NAMALWA (cell line): ENCODE measurements at regions not wholly inside any gene's neighbourhood (a gene's known extent, or its start where the extent isn't known, plus 50 kb on each side); places are given as distances from the start of the nearest gene placed in this dataset.

ENCODE experiments used
- DNase-seq: peaks from one replicate; pipeline ENCODE4 v3.0.0-alpha.2; 2015; ENCODE audit warnings: low spot score

DNA sequence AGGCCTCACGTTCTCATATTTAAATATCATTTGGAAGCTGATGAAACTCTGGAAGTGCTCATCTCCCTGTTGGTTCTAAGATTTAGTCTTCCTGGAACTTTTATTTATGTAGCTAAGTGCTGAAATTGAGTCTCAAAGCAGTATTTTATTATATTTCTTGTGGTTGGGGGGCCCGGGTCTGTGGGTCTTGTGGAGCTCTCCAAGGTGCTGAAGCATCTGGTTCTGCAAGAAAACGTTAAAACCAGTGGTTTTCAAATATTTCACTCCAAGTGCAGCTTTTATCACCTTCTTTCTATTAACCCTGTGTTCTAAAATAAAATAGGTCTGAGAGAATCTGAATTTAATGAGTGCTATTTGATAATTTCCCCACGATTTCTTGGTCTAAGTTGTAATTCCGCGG lies 1404.8 kb downstream of the TBC1D22A start:
- peak; percentile 23 for DNase-seq

DNA sequence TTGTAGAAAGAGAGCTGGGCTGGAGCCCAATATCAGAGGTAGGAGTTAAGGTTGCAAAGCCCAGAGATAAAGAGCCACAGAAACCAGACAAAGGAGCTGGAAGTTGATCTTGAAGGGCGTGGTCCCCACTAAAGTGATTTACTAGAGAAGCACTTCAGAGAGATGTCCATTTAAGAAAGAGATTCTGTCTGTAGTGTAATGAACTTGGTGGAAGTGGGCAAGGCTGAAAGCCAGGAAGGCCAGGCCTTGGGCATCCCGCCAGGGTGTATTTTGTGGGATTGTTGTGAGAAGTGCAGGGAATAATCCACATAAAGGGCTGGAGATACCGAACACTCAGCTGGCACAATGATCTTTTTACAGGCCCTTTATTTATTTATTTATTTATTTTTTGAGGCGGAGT lies 1398.8 kb downstream of the TBC1D22A start:
- DNase-seq = no peak

DNA sequence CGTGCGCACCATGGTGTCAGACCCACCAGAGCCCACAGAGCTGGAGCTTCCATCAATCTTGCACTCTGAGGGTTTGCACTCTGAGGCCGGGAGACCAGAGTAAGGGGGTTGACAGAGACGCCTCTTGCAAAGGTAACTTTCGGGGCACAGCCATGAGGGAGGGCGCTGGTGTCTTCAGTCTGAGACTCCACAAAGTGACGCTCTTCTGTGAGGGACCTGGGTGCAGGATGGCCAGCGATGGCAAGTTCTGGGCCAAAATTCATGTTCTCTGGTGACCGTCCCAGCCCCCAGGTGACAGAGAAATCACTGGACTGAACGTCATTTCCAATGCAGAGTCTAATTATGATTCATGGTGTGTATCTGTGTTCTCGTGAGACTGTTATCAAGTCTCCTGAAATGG lies 1395.2 kb downstream of the TBC1D22A start:
- no peak for DNase-seq

- no peak for DNase-seq
Observed at GRCh38 chr22:48156603-48157355, 1394.3 kb downstream of the TBC1D22A start.

DNA sequence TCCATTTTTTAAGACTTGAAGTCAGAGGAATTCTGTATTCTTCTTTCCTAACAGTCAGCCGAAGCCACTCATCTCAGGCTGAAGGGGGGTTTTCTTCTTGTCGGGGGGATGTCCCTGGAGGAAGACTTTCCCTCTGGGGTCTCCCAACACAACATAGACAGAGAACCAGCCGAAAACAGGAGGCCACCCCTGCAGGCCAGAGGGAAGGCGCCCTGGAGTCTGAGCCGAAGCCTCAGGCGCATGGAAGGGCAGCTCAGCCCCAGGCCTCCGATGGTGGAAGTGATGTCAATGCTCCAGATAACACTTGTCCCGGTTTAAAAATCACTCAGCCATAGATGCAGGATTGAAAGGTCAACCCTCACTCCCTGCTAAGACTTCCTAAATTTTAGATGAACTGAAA lies 1393.0 kb downstream of the TBC1D22A start:
- no peak for DNase-seq

- no peak for DNase-seq
Observed at GRCh38 chr22:48154943-48155240, 1392.4 kb downstream of the TBC1D22A start.

DNA sequence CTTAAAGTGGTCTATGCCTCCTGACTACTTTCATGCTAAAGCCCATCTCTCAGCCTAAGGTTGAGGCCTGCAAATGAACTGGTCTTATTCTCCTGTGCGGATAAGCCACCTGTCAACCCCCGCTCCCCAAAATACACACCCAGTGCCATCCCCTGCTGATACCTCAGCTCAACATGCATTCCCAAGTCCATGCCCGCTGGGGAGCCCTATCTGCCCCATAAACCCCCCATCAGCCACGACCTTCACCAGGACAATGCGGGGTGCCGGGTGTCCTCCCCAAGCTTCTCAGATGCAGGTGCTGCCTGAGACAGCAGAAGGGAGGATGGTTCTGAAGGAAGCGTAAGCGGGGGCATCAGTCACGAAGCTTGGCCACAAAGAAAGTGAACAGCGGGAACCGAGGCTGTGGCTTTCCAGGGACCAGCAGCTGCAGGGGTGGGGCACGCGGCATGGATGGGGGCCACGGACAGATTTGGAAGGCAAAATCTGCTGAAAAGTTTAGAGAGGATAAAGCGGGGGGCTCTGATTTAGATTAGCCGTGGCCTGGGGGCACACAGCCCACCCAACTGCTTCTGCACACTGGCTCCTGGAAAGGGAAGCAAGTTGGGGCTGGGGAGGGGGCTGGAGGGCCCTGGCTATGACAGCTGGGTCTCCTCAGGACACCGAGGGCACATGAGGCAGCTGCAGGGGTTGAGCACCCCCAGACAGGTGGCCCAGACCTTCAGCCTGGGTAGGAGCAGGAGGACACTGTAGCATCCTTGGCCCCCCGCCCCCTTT lies 1391.9 kb downstream of the TBC1D22A start:
- DNase-seq = no peak

GRCh38 chr22:48153726-48154125 lies 1391.3 kb downstream of the TBC1D22A start:
- no peak for DNase-seq

DNA sequence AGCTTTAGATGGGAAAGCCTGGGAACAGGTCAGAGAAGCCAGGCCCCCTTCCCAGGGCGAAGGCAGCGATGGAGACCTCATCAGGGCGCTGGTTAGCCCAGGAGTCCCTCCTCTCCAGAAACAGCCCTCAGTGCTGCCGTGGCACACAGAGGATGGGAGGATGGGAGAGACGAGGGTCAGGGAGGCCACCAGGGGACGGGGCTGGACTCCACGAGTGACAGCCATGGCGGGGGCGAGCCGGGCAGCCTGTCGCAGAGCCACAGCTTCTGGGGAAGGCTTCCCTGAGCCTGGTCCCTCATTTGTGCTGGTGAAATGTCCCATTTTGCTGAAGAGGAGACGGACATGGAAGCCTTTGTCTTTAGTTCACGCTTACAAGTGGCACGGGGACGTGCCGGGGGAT lies 1390.5 kb downstream of the TBC1D22A start:
- DNase-seq = no peak

GRCh38 chr22:48152164-48152775 lies 1389.8 kb downstream of the TBC1D22A start:
- DNase-seq = peak; percentile 28

DNA sequence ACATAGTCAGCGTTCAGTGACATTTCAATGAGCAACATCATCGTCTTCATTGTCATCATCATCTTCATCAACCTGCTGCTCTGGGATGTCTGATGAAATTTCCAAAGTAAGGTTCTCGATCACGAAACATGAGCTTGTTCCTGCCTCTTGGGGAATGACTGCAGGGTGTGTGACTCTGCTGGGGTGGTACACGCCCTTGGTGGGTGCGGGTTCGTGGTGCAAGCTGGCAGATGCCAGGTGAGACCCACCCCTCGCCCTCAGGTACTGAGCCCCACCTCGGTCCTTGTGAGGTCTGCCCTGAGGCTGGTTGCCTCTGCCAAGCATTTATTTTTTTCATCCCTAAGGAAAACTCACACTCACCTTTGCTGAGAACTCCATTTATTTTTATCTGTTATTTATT lies 1389.2 kb downstream of the TBC1D22A start:
- DNase-seq = no peak

GRCh38 chr22:48147831-48148230 lies 1385.4 kb downstream of the TBC1D22A start:
- DNase-seq = no peak

DNA sequence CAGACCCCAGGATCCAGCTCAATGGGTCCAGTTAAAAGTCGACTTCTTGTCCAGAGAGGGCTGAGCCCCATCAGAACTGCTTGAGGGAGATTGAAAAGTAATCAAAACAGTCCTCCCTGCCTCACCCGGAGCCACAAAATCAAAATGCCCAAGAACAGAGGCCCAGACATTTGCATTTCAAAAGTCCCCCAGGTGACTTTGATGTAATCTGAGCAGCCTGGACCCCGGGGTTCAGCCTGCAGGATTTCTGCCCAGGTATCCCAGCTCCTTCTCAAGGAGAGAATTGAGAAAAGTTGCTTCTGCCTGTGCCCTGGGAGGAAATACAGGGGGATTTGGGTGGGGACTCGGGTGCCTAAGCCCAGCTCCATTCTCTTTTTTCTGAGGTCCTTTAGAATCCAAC lies 1385.0 kb downstream of the TBC1D22A start:
- DNase-seq = no peak

- no peak for DNase-seq
Observed at GRCh38 chr22:48146426-48146825, 1384.0 kb downstream of the TBC1D22A start.

GRCh38 chr22:48145738-48146137 lies 1383.3 kb downstream of the TBC1D22A start:
- DNase-seq = no peak

- DNase-seq = no peak
Observed at GRCh38 chr22:48144318-48144717, 1381.9 kb downstream of the TBC1D22A start.

- no peak for DNase-seq
Observed at GRCh38 chr22:48143856-48144255, 1381.4 kb downstream of the TBC1D22A start.

DNA sequence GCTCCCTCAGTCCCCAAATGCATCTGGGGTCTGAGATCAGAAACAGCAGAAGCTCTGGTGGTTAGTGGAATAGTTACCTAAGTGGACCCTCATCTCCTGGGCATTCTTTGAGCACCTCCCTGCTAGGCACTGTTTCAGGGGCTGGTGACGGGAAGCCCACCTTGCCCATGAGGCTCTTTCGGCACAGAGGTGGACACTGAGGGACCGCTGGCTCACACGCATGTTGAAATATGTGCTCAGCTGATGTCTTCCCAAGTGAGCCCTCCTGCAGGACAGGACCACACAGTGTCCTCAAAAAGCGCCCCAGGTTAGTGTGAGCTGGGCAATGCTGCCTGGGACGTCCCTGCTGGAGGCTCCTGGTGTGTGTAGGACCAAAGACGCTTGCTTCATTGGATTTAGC lies 1379.9 kb downstream of the TBC1D22A start:
- no peak for DNase-seq

- no peak for DNase-seq
Observed at GRCh38 chr22:48141301-48141700, 1378.9 kb downstream of the TBC1D22A start.

GRCh38 chr22:48140261-48140813 lies 1377.9 kb downstream of the TBC1D22A start:
- no peak for DNase-seq

GRCh38 chr22:48139776-48140175 lies 1377.3 kb downstream of the TBC1D22A start:
- no peak for DNase-seq

DNA sequence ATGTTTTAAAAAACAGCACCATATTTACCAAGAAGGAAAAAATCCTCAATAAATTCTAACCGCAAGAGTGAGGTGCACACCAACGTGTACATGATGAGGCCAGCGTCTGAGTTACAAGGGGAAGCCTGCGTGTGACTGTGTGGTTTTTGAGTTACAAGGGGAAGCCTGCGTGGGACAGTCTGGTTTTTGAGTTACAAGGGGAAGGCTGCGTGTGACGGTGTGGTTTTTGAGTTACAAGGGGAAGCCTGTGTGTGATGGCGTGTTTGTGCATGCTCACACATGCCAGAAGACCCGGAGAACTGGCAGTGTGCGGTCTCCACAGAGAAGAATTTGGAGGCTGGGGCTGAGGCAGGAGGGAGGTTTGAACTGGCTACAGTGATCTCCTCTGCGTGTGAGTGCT lies 1376.4 kb downstream of the TBC1D22A start:
- DNase-seq = no peak

- DNase-seq = no peak
Observed at GRCh38 chr22:48138427-48138826, 1376.0 kb downstream of the TBC1D22A start.
